Endothelial cell of umbilical vein (primary cell): ENCODE measurements at regions not wholly inside any gene's neighbourhood (a gene's known extent, or its start where the extent isn't known, plus 50 kb on each side); places are given as distances from the start of the nearest gene placed in this dataset.

Experiments
- BruUV-seq: library from RNA; stranded (reverse); fragments of 400-500 nt; replicated peaks from 2 replicates; lab custom pipeline; 2021; lab: Mats Ljungman, UMichigan
- CTCF ChIA-PET: fragments of 300-600, 350-600 bp; sonication (Branson Sonifier 250); formaldehyde crosslinking; loops from one replicate; lab custom pipeline; 2021; ENCODE audit warnings: antibody characterized with exemption, inconsistent platforms; lab: Charles Lee
- POLR2A ChIA-PET: fragments of 300-600, 350-600 bp; sonication (Branson Sonifier 250); formaldehyde crosslinking; loops from one replicate; lab custom pipeline; 2021; ENCODE audit warnings: antibody characterized with exemption, inconsistent platforms; lab: Charles Lee
- DNase-seq: peaks from one replicate; pipeline ENCODE4 v3.0.0-alpha.2; 2011; ENCODE audit warnings: low read depth, low spot score
- FAIRE-seq: peaks from 2 replicates; lab custom pipeline; 2011; peaks lifted over from hg19 to GRCh38; lab: Jason Lieb, UNC
- H2AFZ ChIP-seq: 2 replicates; pipeline ENCODE4 v1.6.0; 2012; ENCODE audit warnings: low read depth, low read length, control low read depth, inconsistent platforms
- H3K27ac ChIP-seq: 2 replicates; pipeline ENCODE4 v1.5.1; 2011; ENCODE audit warnings: low read depth, mild to moderate bottlenecking, control low read depth, low read length, moderate library complexity; ENCODE audit not compliant: insufficient read depth
- H3K27me3 ChIP-seq, 2 experiments: 2 replicates each; pipeline versions ENCODE4 v1.6.0 to v1.6.1; 2011; ENCODE audit warnings: low read length in 2 of 2, mixed read lengths in 1 of 2; ENCODE audit not compliant: control insufficient read depth in 2 of 2, insufficient read depth in 2 of 2
- H3K36me3 ChIP-seq, 2 experiments: 2 replicates in 1 of 2; 3 replicates in 1 of 2; pipeline ENCODE4 v1.5.1; 2011; ENCODE audit warnings: low read length in 2 of 2, mild to moderate bottlenecking in 1 of 2, moderate library complexity in 1 of 2; ENCODE audit not compliant: control insufficient read depth in 2 of 2, insufficient read depth in 2 of 2; ENCODE audit errors: extremely low read depth in 1 of 2
- H3K4me1 ChIP-seq: 3 replicates; pipeline ENCODE4 v1.5.1; 2011; ENCODE audit warnings: mild to moderate bottlenecking, low read length; ENCODE audit not compliant: control insufficient read depth, insufficient read depth; ENCODE audit errors: extremely low read depth
- H3K4me2 ChIP-seq: 2 replicates; pipeline ENCODE4 v1.6.1; 2011; ENCODE audit warnings: low read length, control low read depth, mixed read lengths; ENCODE audit not compliant: insufficient read depth
- H3K4me3 ChIP-seq, 3 experiments: fragments of 200-600 bp in 1 of 3; sonication (generic), shearing (Covaris generic) in 1 of 3; replicated peaks in 1 of 3; 2 replicates each; pipeline ENCODE4 v1.5.1; 2011 to 2016; ENCODE audit warnings: control low read depth in 3 of 3, low read length in 3 of 3, mild to moderate bottlenecking in 2 of 3, inconsistent platforms in 1 of 3, low read depth in 1 of 3, moderate library complexity in 1 of 3; ENCODE audit not compliant: insufficient read depth in 1 of 3
- H3K79me2 ChIP-seq: 2 replicates; pipeline ENCODE4 v1.6.0; 2012; ENCODE audit warnings: low read length, inconsistent platforms; ENCODE audit not compliant: control insufficient read depth, insufficient read depth
- H3K9ac ChIP-seq: replicated peaks from 2 replicates; pipeline ENCODE3; 2011; ENCODE audit warnings: low read length, control low read depth; ENCODE audit not compliant: insufficient read depth; ENCODE audit errors: extremely low read depth
- H3K9me1 ChIP-seq: replicated peaks from 3 replicates; pipeline ENCODE4 v1.6.0; 2011; ENCODE audit warnings: mild to moderate bottlenecking, low read length; ENCODE audit not compliant: control insufficient read depth, insufficient read depth; ENCODE audit errors: extremely low read depth
- H3K9me3 ChIP-seq: replicated peaks from 2 replicates; pipeline ENCODE4 v1.5.1; 2012; ENCODE audit warnings: low read length, inconsistent platforms; ENCODE audit not compliant: control insufficient read depth, insufficient read depth
- H4K20me1 ChIP-seq: replicated peaks from 2 replicates; pipeline ENCODE3; 2011; ENCODE audit warnings: mild to moderate bottlenecking, low read length; ENCODE audit not compliant: control insufficient read depth, insufficient read depth; ENCODE audit errors: extremely low read depth
- CTCF ChIP-seq, 2 donors: IDR thresholded peaks; 1 replicate in 1 of 2; 2 replicates in 1 of 2; pipeline ENCODE4 v1.5.1; 2011; ENCODE audit warnings: low read length in 2 of 2, mild to moderate bottlenecking in 2 of 2, moderate library complexity in 2 of 2, control low read depth in 1 of 2, inconsistent platforms in 1 of 2, low read depth in 1 of 2; ENCODE audit not compliant: insufficient read depth in 1 of 2; ENCODE audit errors: extremely low read depth in 1 of 2
- EZH2 ChIP-seq: IDR thresholded peaks from 2 replicates; pipeline ENCODE4 v1.6.1; 2012; ENCODE audit warnings: borderline replicate concordance, low read depth, mild to moderate bottlenecking, moderate library complexity, low read length, inconsistent platforms; ENCODE audit not compliant: severe bottlenecking
- FOS ChIP-seq: IDR thresholded peaks from 2 replicates; pipeline ENCODE4 v1.6.1; 2011; ENCODE audit warnings: mild to moderate bottlenecking, low read length, moderate library complexity, borderline replicate concordance; ENCODE audit not compliant: insufficient read depth
- GATA2 ChIP-seq: IDR thresholded peaks from 2 replicates; pipeline ENCODE4 v1.7.0; 2011; ENCODE audit warnings: low read depth, mild to moderate bottlenecking, moderate library complexity, mixed read lengths, low read length; ENCODE audit not compliant: insufficient read length, insufficient read depth
- JUN ChIP-seq: IDR thresholded peaks from 2 replicates; pipeline ENCODE4 v1.6.1; 2011; ENCODE audit warnings: borderline replicate concordance, low read depth; ENCODE audit not compliant: insufficient read length, insufficient read depth
- MYC ChIP-seq: IDR thresholded peaks from one replicate; pipeline ENCODE4 v1.6.1; 2011; ENCODE audit warnings: mild to moderate bottlenecking, low read depth, low read length
- POLR2A ChIP-seq: IDR thresholded peaks from 2 replicates; pipeline ENCODE4 v1.6.1; 2012; ENCODE audit warnings: low read depth, mild to moderate bottlenecking, control low read depth, low read length
- POLR2AphosphoS5 ChIP-seq: IDR thresholded peaks from 2 replicates; pipeline ENCODE4 v1.6.1; 2012; ENCODE audit warnings: low read depth, mild to moderate bottlenecking, control low read depth, low read length, moderate library complexity; ENCODE audit not compliant: insufficient read depth
- dilution Hi-C: fragments of 300-500 bp; cut with MboI; formaldehyde crosslinking; loops from one replicate; pipeline ENCODE4 v1.15.0; 2019; ENCODE audit warnings: low sequenced_read_pairs; ENCODE audit not compliant: extremely low pct_ligation_motif_present
- intact Hi-C: fragments of 100-400 bp; cut with micrococcal nuclease; formaldehyde crosslinking; loops from one replicate; pipeline ENCODE4 v1.10.0; 2022
- TF ChIP-seq, protein P1 (sequence below): IDR thresholded peaks from 2 replicates; pipeline ENCODE4 v1.6.1; 2011; ENCODE audit not compliant: insufficient read depth, insufficient read length

- Histone ChIP-seq H3K27ac (no peak overlapping the region), H3K27me3 (no peaks in the 10 kb centered on the region), H3K9ac (no peak overlapping the region), H3K4me3 (no peak overlapping the region), H3K4me1 (no peaks in the 10 kb centered on the region), H3K9me3 (no peaks in the 10 kb centered on the region), H3K36me3 (no peaks in the 10 kb centered on the region), H3K4me2 (no peak overlapping the region), H2AFZ (no peak overlapping the region), H4K20me1 (no peaks in the 10 kb centered on the region), H3K79me2 (no peaks in the 10 kb centered on the region), H3K9me1 (no peaks in the 10 kb centered on the region)
- BruUV-seq = no TSS peak
- intact Hi-C loops (no loop called here), dilution Hi-C loops (no loop called here)
- FAIRE-seq (no peak), DNase-seq (no peak)
- ChIA-PET CTCF (no interaction called here), POLR2A (no interaction called here)
- TF ChIP-seq, protein P1, sequence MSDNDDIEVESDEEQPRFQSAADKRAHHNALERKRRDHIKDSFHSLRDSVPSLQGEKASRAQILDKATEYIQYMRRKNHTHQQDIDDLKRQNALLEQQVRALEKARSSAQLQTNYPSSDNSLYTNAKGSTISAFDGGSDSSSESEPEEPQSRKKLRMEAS = no peak
- TF ChIP-seq CTCF (IDR thresholded peaks at IDR 0.05; ENCODE audit: extremely low read depth in 1 of 2, insufficient read depth in 1 of 2, low read depth in 1 of 2, low read length in 2 of 2) (no peak), POLR2A (no peak), MYC (no peak), POLR2AphosphoS5 (no peak), EZH2 (no peak), JUN (no peak)
These were observed 54.7 kb upstream of the NPTX2 start for GRCh38 chr7:98562381-98562823.

GRCh38 chr7:98559958-98560357 is 57.1 kb upstream of the NPTX2 start:
- dilution Hi-C loops (no loop called here), intact Hi-C loops (no loop called here)
- Histone ChIP-seq H3K36me3 (no peaks in the 10 kb centered on the region), H3K27me3 (no peaks in the 10 kb centered on the region), H3K9me3 (no peaks in the 10 kb centered on the region), H3K27ac (no peak overlapping the region), H3K79me2 (no peaks in the 10 kb centered on the region), H2AFZ (no peak overlapping the region), H3K4me1 (no peaks in the 10 kb centered on the region), H3K4me3 (no peak overlapping the region), H3K4me2 (no peak overlapping the region), H3K9me1 (no peaks in the 10 kb centered on the region), H3K9ac (no peak overlapping the region), H4K20me1 (no peaks in the 10 kb centered on the region)
- BruUV-seq = no TSS peak
- CTCF ChIA-PET = no interaction called here
- FAIRE-seq = no peak
- no peak for DNase-seq
- TF ChIP-seq MYC = no peak
- TF ChIP-seq, protein P1 = no peak
- no peak for TF ChIP-seq JUN
- TF ChIP-seq GATA2 = no peak
- no peak for TF ChIP-seq CTCF (IDR thresholded peaks at IDR 0.05; ENCODE audit: extremely low read depth in 1 of 2, insufficient read depth in 1 of 2, low read depth in 1 of 2, low read length in 2 of 2)
- TF ChIP-seq POLR2A = no peak
- no peak for TF ChIP-seq POLR2AphosphoS5
- TF ChIP-seq FOS = no peak
- TF ChIP-seq EZH2 = no peak
- POLR2A ChIA-PET = no interaction called here
